ENCODE measurements at regions not wholly inside any gene's neighbourhood (a gene's known extent, or its start where the extent isn't known, plus 50 kb on each side); places are given as distances from the start of the nearest gene placed in this dataset.

GRCh38 chr1:90841473-90841872, 124.4 kb upstream of the BARHL2 start:
- TF ChIP-seq CTCF (IDR thresholded peaks at IDR 0.05) = no peak
- no peak for TF ChIP-seq POLR2A (IDR thresholded peaks at IDR 0.05)

All from thyroid gland (tissue), 4 donors.